Epithelial cell of prostate (primary cell): ENCODE measurements at regions not wholly inside any gene's neighbourhood (a gene's known extent, or its start where the extent isn't known, plus 50 kb on each side); places are given as distances from the start of the nearest gene placed in this dataset.

Experiments
- DNase-seq: peaks from one replicate; pipeline ENCODE4 v3.0.0-alpha.2; 2011; ENCODE audit warnings: low read depth, low spot score
- H3K27ac ChIP-seq: fragments of 450-650 bp; 2 replicates; pipeline ENCODE4 v1.5.1; 2017; ENCODE audit warnings: mild to moderate bottlenecking

GRCh38 chr4:155524926-155525455, 141.7 kb upstream of the GUCY1A1 start:
- DNase-seq: no peak
- H3K27ac ChIP-seq: no peak overlapping the region

- DNase-seq: no peak
- H3K27ac ChIP-seq: no peak overlapping the region
Observed at GRCh38 chr4:155523358-155523757, 143.3 kb upstream of the GUCY1A1 start.

DNA sequence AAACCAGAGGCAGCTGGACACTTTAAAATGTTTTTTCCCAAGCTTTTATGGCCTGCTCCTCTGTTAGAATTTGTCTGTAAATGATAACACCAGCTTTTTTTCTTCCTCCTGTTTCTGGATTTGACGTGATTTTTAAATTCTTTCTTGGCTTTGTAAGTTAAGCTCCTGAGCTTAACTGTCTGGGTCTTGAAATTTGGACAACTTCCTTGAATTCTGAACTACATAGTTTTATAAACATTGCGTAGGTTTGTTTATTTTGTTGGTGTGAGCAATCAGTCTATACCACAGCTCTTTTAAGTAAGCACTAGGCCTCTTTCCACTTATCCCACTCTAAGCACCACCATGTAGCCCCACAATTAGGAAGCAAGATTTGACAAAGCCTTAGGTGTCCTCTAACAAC, 144.4 kb upstream of the GUCY1A1 start:
- no peak overlapping the region for H3K27ac ChIP-seq
- no peak for DNase-seq

- no peak for DNase-seq
- no peak overlapping the region for H3K27ac ChIP-seq
Observed at GRCh38 chr4:155521382-155521781, 144.6 kb upstream of the MAP9 start.

GRCh38 chr4:155515444-155516075, 138.8 kb upstream of the MAP9 start:
- DNase-seq: no peak
- H3K27ac ChIP-seq: no peak overlapping the region

DNA sequence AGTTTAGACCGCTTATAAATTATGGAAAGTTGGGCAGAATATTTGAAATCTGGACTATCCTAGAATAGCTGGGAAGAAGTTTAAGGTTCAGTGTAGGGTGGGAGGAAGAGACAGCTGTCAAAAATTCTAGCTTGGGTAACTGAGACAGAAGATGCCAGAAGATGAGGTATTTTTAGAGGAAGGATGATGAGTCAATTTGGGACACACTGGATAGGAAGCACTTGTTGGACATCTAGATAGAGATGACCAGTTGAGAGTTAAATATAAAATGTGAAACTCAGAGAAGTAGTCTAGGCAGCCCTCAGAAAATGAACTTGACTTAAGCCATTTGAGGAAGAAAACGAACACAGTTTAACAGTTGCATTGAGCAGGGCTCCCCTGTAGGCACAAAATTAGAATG, 137.9 kb upstream of the MAP9 start:
- H3K27ac ChIP-seq: no peak overlapping the region
- DNase-seq: no peak

DNA sequence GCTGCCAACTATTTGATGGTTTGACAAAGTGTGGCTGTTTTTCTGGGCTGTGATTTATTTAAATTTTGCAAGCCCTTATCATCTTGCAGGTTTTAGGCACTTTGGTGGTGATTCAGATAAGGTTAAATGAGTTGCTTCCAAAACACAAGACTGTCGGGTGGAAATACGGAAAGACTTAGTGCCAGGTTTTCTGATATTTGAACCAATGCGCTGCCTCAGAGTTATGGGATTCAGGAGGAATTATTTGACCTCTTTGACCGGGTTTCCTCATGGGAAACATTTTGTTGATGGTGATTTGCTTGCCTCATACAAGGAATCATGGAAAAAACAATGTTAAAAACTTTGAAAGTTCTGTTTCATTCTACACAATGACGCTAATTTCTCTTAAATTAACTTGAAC, 136.1 kb upstream of the MAP9 start:
- H3K27ac ChIP-seq: no peak overlapping the region
- DNase-seq: no peak

- no peak for DNase-seq
- no peak overlapping the region for H3K27ac ChIP-seq
Observed at GRCh38 chr4:155512046-155512445, 135.3 kb upstream of the MAP9 start.

GRCh38 chr4:155510771-155511170, 134.0 kb upstream of the MAP9 start:
- H3K27ac ChIP-seq: no peak overlapping the region
- DNase-seq: no peak

DNA sequence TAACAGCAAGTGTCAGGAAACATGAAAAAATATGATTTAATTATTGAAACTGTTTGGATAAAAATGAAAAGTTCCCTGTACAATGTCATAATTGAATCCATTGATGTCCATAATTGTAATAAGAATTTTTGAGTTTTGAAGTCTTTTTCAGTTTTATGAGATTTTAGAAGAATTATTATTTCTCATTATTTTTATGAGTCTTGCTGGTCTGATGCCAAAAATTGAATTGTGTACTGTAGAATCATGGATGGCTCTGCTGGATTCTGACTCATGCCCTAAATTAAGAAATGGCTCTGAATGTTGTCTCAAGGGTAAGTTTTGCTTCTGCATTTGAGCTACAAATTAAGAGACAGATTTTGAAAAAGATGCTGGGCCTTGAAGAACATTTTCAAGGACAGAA, 132.8 kb upstream of the MAP9 start:
- H3K27ac ChIP-seq: no peak overlapping the region

DNA sequence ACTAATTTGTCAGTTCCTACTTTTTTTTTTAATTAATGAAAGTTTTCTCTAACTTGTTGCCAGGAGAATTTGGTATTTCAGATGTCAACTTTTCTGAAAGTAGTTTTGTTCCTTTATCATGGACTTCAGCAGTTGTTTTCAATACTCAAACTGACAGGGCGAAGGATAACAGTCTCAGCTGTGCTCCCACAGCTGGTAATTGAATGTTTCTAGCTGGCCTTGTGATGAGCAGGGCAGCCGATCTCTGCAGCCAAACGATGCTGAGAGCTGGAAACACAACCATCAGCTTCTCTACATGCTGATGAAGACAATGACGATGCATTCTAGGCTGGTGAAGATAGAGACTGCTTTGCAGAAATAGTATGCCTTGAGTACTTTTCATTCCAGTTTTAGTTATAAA, 130.0 kb upstream of the MAP9 start:
- no peak for DNase-seq
- no peak overlapping the region for H3K27ac ChIP-seq

More for the DNA sequence above, 132.8 kb upstream of the MAP9 start:
- no peak for DNase-seq

GRCh38 chr4:155505321-155505720, 128.6 kb upstream of the MAP9 start:
- DNase-seq: no peak
- H3K27ac ChIP-seq: no peak overlapping the region

DNA sequence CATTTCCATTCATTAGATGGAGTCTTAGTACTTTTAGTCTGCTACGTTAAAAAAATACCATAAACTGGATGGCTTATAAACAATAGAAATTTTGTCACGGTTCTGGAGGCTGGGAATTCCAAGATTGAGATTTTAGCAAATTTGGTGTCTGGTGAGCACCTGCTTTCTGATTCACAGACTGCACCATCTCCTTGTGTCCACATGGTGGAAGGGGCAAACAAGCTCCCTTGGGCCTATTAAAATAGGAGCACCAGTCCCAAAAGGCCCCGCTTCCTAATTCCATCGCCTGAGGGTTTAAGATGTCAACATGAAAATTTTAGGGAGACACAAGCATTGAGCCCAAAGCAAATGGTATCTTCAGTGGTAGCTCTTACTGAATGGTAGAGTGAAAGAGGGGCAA, 120.5 kb upstream of the MAP9 start:
- DNase-seq: no peak
- no peak overlapping the region for H3K27ac ChIP-seq

GRCh38 chr4:155496294-155496626, 119.5 kb upstream of the MAP9 start:
- no peak for DNase-seq
- no peak overlapping the region for H3K27ac ChIP-seq

- no peak overlapping the region for H3K27ac ChIP-seq
- no peak for DNase-seq
Observed at GRCh38 chr4:155495572-155496293, 119.0 kb upstream of the MAP9 start.

- no peak overlapping the region for H3K27ac ChIP-seq
- DNase-seq: no peak
Observed at GRCh38 chr4:155494037-155494718, 117.4 kb upstream of the MAP9 start.

DNA sequence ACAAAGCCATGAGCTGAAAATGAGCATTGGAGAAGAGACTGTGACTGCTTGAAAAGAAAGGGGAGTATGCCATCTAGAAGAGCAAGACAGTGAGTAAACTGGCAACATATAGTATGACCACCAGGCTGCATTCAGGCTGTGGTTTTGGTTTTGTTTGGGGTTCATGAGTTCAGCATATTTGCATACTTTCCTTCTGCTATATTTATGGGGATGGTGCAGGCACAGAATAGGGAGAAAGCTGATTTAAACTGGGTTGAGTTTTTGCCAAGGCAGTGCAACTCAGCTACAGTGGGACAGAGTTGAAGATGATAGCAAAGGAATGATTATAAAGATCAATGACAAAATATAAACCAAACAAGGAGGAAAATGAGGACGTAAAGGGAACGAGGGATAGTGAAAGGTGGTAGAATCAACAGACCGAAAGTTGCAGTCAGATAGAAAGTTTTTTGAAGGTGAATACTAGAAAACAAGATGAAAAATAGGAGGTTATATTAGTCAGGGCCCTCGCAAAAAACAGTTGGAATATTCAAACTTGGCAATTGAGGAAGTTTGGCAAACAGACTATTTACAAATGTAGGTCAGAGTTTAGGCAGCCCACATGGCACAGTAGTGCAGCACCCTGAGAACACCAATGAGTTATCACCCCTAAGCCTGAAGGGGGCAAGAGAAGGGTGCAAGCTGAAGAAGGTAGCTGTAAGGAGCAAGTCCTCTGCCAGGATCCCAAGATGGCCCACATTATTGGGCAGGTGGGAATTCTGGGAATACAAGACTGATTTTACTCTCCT, 114.8 kb upstream of the MAP9 start:
- no peak overlapping the region for H3K27ac ChIP-seq
- no peak for DNase-seq

GRCh38 chr4:155489271-155489670, 112.5 kb upstream of the MAP9 start:
- DNase-seq: no peak
- H3K27ac ChIP-seq: no peak overlapping the region

DNA sequence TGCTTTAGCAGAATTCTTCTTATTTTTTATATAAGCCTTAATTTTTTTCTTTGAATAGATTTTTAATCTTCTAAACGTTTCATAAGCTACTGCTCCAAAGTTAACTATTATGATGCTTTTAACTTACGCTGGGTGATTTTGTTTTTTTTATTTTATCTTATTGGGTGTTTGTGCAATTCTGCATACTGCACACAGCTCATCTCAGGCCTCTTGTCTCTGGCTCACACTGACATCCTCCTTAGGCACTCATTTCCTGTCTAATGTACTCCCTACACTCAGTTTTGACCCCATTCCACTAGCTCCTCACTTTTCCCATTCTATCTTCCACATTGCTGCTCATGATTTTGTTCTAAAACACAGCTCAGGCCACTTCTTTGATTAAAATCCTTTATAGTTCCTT, 111.9 kb upstream of the MAP9 start:
- H3K27ac ChIP-seq: no peak overlapping the region
- no peak for DNase-seq

DNA sequence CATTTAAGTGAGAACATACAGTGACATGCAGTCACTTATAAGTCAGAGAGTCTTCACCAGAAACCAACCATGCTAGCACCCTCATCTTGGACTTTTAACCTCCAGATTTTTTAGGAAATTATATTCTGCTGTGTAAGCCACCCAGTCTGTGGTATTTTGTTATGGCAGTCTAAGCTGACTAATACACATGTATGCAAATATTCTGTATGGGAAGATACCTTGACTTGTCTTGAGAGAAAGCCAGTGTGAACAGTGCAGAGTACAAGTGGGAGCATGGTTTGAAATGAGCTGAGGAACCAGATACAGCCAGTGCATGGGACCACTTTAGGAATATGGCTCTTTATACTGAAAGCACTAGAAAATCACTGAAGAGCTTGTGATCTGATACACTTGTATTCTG, 110.4 kb upstream of the MAP9 start:
- H3K27ac ChIP-seq: no peak overlapping the region
- DNase-seq: no peak

GRCh38 chr4:155481150-155481549, 104.4 kb upstream of the MAP9 start:
- H3K27ac ChIP-seq: no peak overlapping the region
- no peak for DNase-seq
